ENCODE measurements at regions not wholly inside any gene's neighbourhood (a gene's known extent, or its start where the extent isn't known, plus 50 kb on each side); places are given as distances from the start of the nearest gene placed in this dataset.

DNA sequence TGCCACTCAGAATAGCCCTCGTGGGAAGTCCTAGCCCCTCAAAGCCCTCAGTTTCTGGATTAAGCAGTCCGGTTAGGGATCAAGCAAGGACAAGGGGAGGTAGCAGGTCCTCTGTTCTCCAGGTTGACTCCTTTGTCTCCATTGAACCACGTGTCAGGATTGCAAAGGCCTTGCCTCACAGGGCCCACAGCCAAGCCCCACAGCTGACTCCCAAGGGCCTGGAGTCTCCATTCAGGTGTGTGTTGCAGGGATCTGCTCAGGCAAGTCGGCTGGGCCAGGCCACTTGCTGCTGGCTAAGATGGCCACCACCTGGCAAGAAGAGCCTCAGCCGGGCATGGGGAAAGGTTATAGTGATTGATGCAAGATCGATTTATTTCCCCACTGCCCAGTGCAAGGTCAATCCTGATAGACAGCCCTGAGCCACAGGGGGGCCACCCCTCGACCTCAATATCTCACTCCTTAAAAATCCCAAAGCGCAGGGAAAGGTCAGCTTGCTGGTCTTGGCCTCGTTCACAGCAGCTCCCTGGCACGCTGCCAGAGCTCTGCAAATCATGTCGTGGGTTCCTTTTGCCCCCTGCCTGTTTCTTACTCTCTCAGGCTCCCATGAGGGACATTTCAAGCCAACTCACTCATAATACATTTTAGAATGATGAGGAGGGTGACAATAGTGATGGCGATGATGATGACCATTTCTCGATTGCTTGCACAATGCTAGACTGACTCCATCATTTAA is 75.9 kb downstream of the EDN3 start:
- Histone ChIP-seq H2AK5ac (ENCODE audit: low read depth, low read length) (no peak overlapping the region), H3K27ac (replicated peaks; ENCODE audit: low read length) (no peak overlapping the region), H3K14ac (ENCODE audit: low read length) (no peak overlapping the region), H2AFZ (ENCODE audit: low read length) (no peak overlapping the region), H3K4me3 (ENCODE audit: low read length in 2 of 2) (no peak overlapping the region), H3K18ac (ENCODE audit: low read length) (peak overlapping the region; percentile 60), H3K36me3 (replicated peaks in 1 of 2; ENCODE audit: control insufficient read depth in 2 of 2, insufficient read depth in 2 of 2, low read length in 2 of 2) (no peaks in the 10 kb centered on the region), H3K79me1 (ENCODE audit: low read depth, low read length) (no peaks in the 10 kb centered on the region), H4K91ac (ENCODE audit: low read depth, low read length, poor library complexity) (no peak overlapping the region), H2BK120ac (ENCODE audit: low read depth, low read length) (no peak overlapping the region), H3K9me3 (replicated peaks in 1 of 2; ENCODE audit: control insufficient read depth in 2 of 2, insufficient read depth in 1 of 2, low read depth in 1 of 2, low read length in 2 of 2) (peaks cover 0 to 2% of the 10 kb centered on the region in 2 donors), H4K8ac (ENCODE audit: low read depth, low read length) (no peak overlapping the region), H2BK12ac (ENCODE audit: low read length) (peak overlapping the region; percentile 48), H3K27me3 (ENCODE audit: control insufficient read depth in 3 of 3, insufficient read depth in 3 of 3, low read depth in 1 of 3, low read length in 3 of 3) (no peaks in the 10 kb centered on the region), H3K9ac (ENCODE audit: low read depth, low read length, poor library complexity) (no peak overlapping the region), H2BK5ac (ENCODE audit: low read length) (no peak overlapping the region), H3K23ac (ENCODE audit: low read depth, low read length, poor library complexity) (no peak overlapping the region), H3K4me1 (ENCODE audit: control insufficient read depth in 2 of 2, insufficient read depth in 1 of 2, low read depth in 1 of 2, low read length in 2 of 2) (peaks cover 0 to 5% of the 10 kb centered on the region in 2 donors), H3K4ac (ENCODE audit: low read length) (no peak overlapping the region), H3K4me2 (ENCODE audit: insufficient read depth, low read length, poor library complexity, severe bottlenecking) (no peak overlapping the region), H2BK15ac (ENCODE audit: low read length) (peak overlapping the region; percentile 18)
- no CpG with 5 or more reads among the region's 13 CpGs for WGBS, 2 donors (ENCODE audit: extremely low coverage in 2 of 2, insufficient read length in 2 of 2, insufficient replicate concordance in 1 of 2)
- no peak for DNase-seq (ENCODE audit: low spot score)

DNA sequence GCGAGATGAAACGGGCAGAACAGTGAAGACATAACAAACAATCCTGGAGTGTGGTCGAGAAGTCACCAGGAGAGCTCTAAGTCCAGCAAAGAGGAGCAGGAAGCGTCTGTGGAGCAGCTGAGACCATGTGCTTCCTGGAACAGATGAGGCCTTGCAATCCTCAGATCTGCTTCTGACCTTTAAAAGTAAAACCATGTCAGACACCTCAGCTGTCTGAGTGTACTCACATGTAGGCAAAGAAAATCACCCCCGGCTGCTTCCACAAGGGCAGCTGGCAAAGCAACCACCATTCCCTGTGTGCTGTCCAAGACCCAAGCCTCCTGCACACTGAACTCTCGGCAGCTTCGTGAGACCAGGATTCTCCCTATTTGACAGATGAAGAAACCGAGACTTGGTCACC is 76.6 kb downstream of the EDN3 start:
- Histone ChIP-seq H3K9ac (ENCODE audit: low read depth, low read length, poor library complexity) (no peak overlapping the region), H3K9me3 (replicated peaks in 1 of 2; ENCODE audit: control insufficient read depth in 2 of 2, insufficient read depth in 1 of 2, low read depth in 1 of 2, low read length in 2 of 2) (peaks cover 0 to 2% of the 10 kb centered on the region in 2 donors), H2BK5ac (ENCODE audit: low read length) (no peak overlapping the region), H3K27me3 (ENCODE audit: control insufficient read depth in 3 of 3, insufficient read depth in 3 of 3, low read depth in 1 of 3, low read length in 3 of 3) (no peaks in the 10 kb centered on the region), H3K18ac (ENCODE audit: low read length) (peak overlapping the region; percentile 25), H3K4me2 (ENCODE audit: insufficient read depth, low read length, poor library complexity, severe bottlenecking) (no peak overlapping the region), H3K27ac (replicated peaks; ENCODE audit: low read length) (no peak overlapping the region), H3K4me3 (ENCODE audit: low read length in 2 of 2) (no peak overlapping the region), H4K91ac (ENCODE audit: low read depth, low read length, poor library complexity) (no peak overlapping the region), H2BK12ac (ENCODE audit: low read length) (no peak overlapping the region), H3K14ac (ENCODE audit: low read length) (no peak overlapping the region), H2BK120ac (ENCODE audit: low read depth, low read length) (no peak overlapping the region), H3K4ac (ENCODE audit: low read length) (no peak overlapping the region), H4K8ac (ENCODE audit: low read depth, low read length) (no peak overlapping the region), H3K79me1 (ENCODE audit: low read depth, low read length) (no peaks in the 10 kb centered on the region), H2AFZ (ENCODE audit: low read length) (no peak overlapping the region), H2AK5ac (ENCODE audit: low read depth, low read length) (no peak overlapping the region), H3K23ac (ENCODE audit: low read depth, low read length, poor library complexity) (no peak overlapping the region), H2BK15ac (ENCODE audit: low read length) (no peak overlapping the region), H3K36me3 (replicated peaks in 1 of 2; ENCODE audit: control insufficient read depth in 2 of 2, insufficient read depth in 2 of 2, low read length in 2 of 2) (no peaks in the 10 kb centered on the region), H3K4me1 (ENCODE audit: control insufficient read depth in 2 of 2, insufficient read depth in 1 of 2, low read depth in 1 of 2, low read length in 2 of 2) (peaks cover 0 to 5% of the 10 kb centered on the region in 2 donors)
- no CpG with 5 or more reads among the region's 8 CpGs for WGBS, 2 donors (ENCODE audit: extremely low coverage in 2 of 2, insufficient read length in 2 of 2, insufficient replicate concordance in 1 of 2)
- DNase-seq (ENCODE audit: low spot score) = no peak

DNA sequence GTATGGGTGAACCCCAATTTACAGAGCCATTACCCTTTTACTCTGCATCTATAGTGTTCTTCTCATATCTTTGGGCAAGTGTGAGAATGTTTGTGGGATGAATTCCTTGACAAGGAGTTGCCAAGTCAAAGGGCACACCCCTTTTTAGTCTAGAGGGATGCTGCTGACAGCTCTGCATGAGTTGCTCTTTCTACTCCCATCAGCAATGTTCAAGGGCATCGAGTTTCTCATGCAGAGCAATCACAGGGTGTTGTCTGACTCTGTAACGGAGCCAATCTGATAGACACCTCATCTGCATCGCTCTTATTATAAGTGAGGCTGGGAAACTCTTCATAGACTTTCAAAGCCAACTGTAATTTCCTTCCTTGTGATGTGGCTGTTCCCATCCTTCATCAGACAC is 77.4 kb downstream of the EDN3 start:
- Histone ChIP-seq H3K14ac (ENCODE audit: low read length) (no peak overlapping the region), H2AFZ (ENCODE audit: low read length) (no peak overlapping the region), H3K18ac (ENCODE audit: low read length) (no peak overlapping the region), H3K9ac (ENCODE audit: low read depth, low read length, poor library complexity) (no peak overlapping the region), H4K8ac (ENCODE audit: low read depth, low read length) (no peak overlapping the region), H3K4me3 (ENCODE audit: low read length in 2 of 2) (no peak overlapping the region), H3K36me3 (replicated peaks in 1 of 2; ENCODE audit: control insufficient read depth in 2 of 2, insufficient read depth in 2 of 2, low read length in 2 of 2) (no peaks in the 10 kb centered on the region), H3K27me3 (ENCODE audit: control insufficient read depth in 3 of 3, insufficient read depth in 3 of 3, low read depth in 1 of 3, low read length in 3 of 3) (no peaks in the 10 kb centered on the region), H3K4me2 (ENCODE audit: insufficient read depth, low read length, poor library complexity, severe bottlenecking) (no peak overlapping the region), H3K4me1 (ENCODE audit: control insufficient read depth in 2 of 2, insufficient read depth in 1 of 2, low read depth in 1 of 2, low read length in 2 of 2) (peaks cover 0 to 5% of the 10 kb centered on the region in 2 donors), H2BK120ac (ENCODE audit: low read depth, low read length) (no peak overlapping the region), H3K9me3 (replicated peaks in 1 of 2; ENCODE audit: control insufficient read depth in 2 of 2, insufficient read depth in 1 of 2, low read depth in 1 of 2, low read length in 2 of 2) (peaks cover 0 to 2% of the 10 kb centered on the region in 2 donors), H4K91ac (ENCODE audit: low read depth, low read length, poor library complexity) (no peak overlapping the region), H3K79me1 (ENCODE audit: low read depth, low read length) (no peaks in the 10 kb centered on the region), H2BK12ac (ENCODE audit: low read length) (no peak overlapping the region), H2AK5ac (ENCODE audit: low read depth, low read length) (no peak overlapping the region), H2BK5ac (ENCODE audit: low read length) (no peak overlapping the region), H3K23ac (ENCODE audit: low read depth, low read length, poor library complexity) (no peak overlapping the region), H3K27ac (replicated peaks; ENCODE audit: low read length) (no peak overlapping the region), H2BK15ac (ENCODE audit: low read length) (no peak overlapping the region), H3K4ac (ENCODE audit: low read length) (no peak overlapping the region)
- DNase-seq (ENCODE audit: low spot score) = no peak
- WGBS, 2 donors (ENCODE audit: extremely low coverage in 2 of 2, insufficient read length in 2 of 2, insufficient replicate concordance in 1 of 2) = no CpG with 5 or more reads among the region's 3 CpGs

DNA sequence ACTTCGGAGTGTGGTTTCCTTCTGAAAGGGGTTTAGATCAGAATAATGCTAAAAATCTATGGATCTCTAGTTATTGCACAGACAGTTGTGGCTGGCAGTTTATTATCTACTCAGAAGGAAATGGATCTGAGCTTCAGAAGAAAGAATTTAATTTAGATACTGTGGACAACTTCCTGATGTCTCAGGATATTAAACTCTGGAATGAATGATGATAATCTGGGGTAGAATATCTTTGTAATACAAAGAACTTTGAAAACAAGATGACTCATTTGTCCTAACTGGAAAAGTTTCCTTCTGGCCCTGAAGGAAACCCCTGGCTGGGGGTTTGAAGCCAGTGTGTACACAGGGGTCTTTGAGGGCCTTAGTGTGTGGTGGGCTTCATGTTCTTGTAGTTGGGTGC is 78.0 kb downstream of the EDN3 start:
- no peak overlapping the region for H4K8ac ChIP-seq (ENCODE audit: low read depth, low read length)
- H3K4me2 ChIP-seq (ENCODE audit: insufficient read depth, low read length, poor library complexity, severe bottlenecking) = no peak overlapping the region
- H3K23ac ChIP-seq (ENCODE audit: low read depth, low read length, poor library complexity) = no peak overlapping the region
- no peak overlapping the region for H2AK5ac ChIP-seq (ENCODE audit: low read depth, low read length)
- H2BK5ac ChIP-seq (ENCODE audit: low read length) = no peak overlapping the region
- no peak overlapping the region for H4K91ac ChIP-seq (ENCODE audit: low read depth, low read length, poor library complexity)
- H3K36me3 ChIP-seq (replicated peaks in 1 of 2; ENCODE audit: control insufficient read depth in 2 of 2, insufficient read depth in 2 of 2, low read length in 2 of 2) = no peaks in the 10 kb centered on the region
- H3K9ac ChIP-seq (ENCODE audit: low read depth, low read length, poor library complexity) = no peak overlapping the region
- H2BK15ac ChIP-seq (ENCODE audit: low read length) = no peak overlapping the region
- H3K14ac ChIP-seq (ENCODE audit: low read length) = no peak overlapping the region
- H3K4me3 ChIP-seq (ENCODE audit: low read length in 2 of 2) = no peak overlapping the region
- H3K4ac ChIP-seq (ENCODE audit: low read length) = no peak overlapping the region
- no peak overlapping the region for H3K18ac ChIP-seq (ENCODE audit: low read length)
- no peak overlapping the region for H3K27ac ChIP-seq (replicated peaks; ENCODE audit: low read length)
- H2AFZ ChIP-seq (ENCODE audit: low read length) = no peak overlapping the region
- H3K79me1 ChIP-seq (ENCODE audit: low read depth, low read length) = no peaks in the 10 kb centered on the region
- H3K27me3 ChIP-seq (ENCODE audit: control insufficient read depth in 3 of 3, insufficient read depth in 3 of 3, low read depth in 1 of 3, low read length in 3 of 3) = no peaks in the 10 kb centered on the region
- H2BK12ac ChIP-seq (ENCODE audit: low read length) = no peak overlapping the region
- peaks cover 0 to 5% of the 10 kb centered on the region in 2 donors for H3K4me1 ChIP-seq (ENCODE audit: control insufficient read depth in 2 of 2, insufficient read depth in 1 of 2, low read depth in 1 of 2, low read length in 2 of 2)
- WGBS, 2 donors (ENCODE audit: extremely low coverage in 2 of 2, insufficient read length in 2 of 2, insufficient replicate concordance in 1 of 2) = no CpG with 5 or more reads among the region's 1 CpG
- no peak for DNase-seq (ENCODE audit: low spot score)
- H3K9me3 ChIP-seq (replicated peaks in 1 of 2; ENCODE audit: control insufficient read depth in 2 of 2, insufficient read depth in 1 of 2, low read depth in 1 of 2, low read length in 2 of 2) = peaks cover 0 to 2% of the 10 kb centered on the region in 2 donors
- H2BK120ac ChIP-seq (ENCODE audit: low read depth, low read length) = no peak overlapping the region

Measured in neuronal stem cell (in vitro differentiated cells).